GM12874 (cell line): ENCODE measurements at regions not wholly inside any gene's neighbourhood (a gene's known extent, or its start where the extent isn't known, plus 50 kb on each side); places are given as distances from the start of the nearest gene placed in this dataset.

Experiments
- TF ChIP-seq, protein P1 (sequence below): IDR thresholded peaks from 2 replicates; pipeline ENCODE4 v1.5.1; 2011; ENCODE audit warnings: low read depth, mild to moderate bottlenecking, control low read depth, low read length, moderate library complexity; ENCODE audit not compliant: insufficient read depth

DNA sequence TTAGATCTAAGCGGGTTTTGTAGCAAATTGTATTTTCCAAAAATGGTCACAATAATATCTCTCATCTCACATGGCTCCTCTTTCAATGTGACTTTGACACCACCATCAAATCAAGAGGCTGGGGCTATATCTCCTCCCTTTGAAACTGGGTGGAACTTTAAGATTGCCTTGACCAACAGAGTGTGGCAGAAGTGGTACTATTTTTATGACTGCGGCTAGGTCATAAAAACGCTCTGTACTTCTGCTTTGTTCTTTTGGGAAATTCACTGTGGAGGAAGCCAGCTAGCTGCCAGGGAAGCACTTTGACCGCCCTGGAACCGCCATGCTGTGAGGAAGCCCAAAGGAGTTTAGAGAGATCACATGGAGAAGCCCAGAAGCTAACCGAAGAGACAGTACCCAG, 50.7 kb upstream of the ACOT11 start:
- TF ChIP-seq, protein P1, sequence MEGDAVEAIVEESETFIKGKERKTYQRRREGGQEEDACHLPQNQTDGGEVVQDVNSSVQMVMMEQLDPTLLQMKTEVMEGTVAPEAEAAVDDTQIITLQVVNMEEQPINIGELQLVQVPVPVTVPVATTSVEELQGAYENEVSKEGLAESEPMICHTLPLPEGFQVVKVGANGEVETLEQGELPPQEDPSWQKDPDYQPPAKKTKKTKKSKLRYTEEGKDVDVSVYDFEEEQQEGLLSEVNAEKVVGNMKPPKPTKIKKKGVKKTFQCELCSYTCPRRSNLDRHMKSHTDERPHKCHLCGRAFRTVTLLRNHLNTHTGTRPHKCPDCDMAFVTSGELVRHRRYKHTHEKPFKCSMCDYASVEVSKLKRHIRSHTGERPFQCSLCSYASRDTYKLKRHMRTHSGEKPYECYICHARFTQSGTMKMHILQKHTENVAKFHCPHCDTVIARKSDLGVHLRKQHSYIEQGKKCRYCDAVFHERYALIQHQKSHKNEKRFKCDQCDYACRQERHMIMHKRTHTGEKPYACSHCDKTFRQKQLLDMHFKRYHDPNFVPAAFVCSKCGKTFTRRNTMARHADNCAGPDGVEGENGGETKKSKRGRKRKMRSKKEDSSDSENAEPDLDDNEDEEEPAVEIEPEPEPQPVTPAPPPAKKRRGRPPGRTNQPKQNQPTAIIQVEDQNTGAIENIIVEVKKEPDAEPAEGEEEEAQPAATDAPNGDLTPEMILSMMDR, result no peak

DNA sequence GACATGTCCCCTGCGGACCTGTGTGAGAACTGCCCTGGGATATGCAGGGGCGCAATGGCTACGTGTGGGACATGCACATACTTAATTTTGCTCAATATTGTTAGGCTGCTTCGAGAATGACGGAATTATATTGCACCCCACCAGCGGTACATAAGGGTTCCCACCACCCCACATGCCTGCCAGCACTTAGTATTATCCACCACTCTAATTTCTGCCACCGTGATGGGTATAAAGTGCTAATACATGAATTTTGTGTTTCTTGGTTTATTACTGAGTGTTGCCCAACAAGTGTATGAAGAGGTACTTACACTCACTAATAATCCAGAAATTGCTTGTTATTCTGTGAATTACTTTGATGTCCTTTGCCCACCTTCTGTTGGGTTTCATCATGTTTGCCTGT, 52.1 kb upstream of the ACOT11 start:
- TF ChIP-seq, protein P1, result no peak

DNA sequence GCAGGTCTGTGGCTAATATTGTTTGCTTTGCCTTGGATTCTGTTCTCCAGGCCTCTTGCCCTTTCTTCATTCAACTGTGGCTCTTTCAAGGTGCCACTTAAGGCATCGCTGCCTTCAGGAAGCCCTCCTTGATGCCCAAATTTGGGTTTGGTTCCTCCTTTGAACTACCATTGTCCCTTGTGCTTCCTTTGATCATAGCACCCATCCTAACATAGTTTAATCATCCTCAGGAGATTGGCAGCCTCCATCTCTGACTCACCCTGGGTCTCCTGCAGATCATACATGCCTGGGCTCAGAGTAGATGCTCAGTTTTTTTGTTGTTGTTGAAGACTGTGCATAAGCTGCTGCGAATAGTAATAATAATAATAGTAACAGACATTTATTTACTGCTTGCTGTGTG, 54.4 kb upstream of the ACOT11 start:
- TF ChIP-seq, protein P1, result no peak

DNA sequence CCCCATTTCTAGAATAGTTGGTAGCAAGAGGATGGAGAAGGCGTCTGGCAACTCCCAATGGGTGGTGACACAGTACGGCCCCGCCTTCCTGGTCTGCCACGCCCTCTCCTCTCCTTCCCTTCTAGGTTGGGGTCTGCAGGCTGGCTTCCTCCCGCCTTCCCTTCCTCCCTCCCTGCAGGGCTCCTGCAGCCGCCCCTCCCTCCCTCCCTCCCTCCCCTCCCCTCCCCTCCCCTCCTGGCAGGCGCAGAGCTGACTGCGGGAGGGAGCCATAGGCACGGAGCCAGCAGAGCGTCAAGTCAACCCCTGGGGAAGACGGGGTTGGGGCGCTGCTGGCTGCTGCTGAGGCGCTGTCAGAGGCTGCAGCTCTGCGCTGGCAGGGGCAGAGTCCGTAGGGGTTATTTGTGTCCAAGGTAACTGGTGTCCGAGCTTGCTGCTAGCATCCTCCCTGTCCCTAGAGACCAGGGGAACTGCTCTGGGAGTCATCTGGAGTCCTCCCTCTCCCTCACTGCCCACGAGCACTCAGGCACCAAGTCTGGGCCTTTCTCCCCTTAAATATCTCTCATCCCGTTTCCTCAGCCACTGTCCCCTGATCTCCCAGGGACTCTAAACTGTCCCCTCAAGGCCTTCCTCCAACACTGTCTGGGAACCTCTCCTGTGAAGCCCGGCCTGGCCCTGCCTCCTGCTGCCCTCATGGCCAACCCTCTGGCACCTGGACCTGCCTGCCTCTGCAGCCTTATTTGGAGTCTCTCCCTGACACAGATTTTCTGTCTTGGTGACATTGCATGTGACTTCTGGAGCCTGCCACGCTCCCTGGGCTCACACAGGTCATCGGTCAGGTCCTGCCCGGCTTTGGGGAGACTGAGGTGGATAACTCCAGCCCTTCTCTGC, 57.4 kb upstream of the ACOT11 start:
- TF ChIP-seq, protein P1, result no peak

DNA sequence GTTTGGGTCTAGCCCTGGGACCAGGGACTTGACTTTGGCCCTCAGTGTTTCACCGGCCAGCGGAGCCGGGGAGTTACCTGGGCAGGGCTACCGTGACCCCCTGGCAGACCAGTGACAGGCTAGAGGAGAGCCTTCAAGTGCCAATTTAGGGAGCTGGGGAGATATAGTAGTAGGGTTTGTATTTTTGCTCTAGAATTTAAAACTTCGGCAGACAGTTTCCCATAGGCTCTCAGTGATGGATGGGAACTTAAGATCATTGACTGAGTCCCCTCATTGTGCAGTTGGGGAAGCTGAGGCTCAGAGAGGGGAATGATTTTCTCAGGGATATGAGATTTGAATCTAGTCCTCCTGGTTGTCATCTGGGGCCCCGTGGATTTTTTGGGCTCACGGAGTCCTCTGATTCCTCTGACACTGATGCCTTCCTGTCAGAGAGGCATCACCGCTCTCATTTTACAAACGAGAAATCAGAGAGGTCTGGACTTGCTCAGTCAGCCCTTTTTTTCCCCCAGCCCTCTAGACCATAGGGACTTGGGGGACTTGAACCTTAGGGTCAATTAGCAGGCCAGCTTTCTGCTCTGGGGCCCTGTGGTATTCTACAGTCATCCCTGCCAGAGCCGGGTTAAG, 58.3 kb upstream of the ACOT11 start:
- TF ChIP-seq, protein P1, result no peak

DNA sequence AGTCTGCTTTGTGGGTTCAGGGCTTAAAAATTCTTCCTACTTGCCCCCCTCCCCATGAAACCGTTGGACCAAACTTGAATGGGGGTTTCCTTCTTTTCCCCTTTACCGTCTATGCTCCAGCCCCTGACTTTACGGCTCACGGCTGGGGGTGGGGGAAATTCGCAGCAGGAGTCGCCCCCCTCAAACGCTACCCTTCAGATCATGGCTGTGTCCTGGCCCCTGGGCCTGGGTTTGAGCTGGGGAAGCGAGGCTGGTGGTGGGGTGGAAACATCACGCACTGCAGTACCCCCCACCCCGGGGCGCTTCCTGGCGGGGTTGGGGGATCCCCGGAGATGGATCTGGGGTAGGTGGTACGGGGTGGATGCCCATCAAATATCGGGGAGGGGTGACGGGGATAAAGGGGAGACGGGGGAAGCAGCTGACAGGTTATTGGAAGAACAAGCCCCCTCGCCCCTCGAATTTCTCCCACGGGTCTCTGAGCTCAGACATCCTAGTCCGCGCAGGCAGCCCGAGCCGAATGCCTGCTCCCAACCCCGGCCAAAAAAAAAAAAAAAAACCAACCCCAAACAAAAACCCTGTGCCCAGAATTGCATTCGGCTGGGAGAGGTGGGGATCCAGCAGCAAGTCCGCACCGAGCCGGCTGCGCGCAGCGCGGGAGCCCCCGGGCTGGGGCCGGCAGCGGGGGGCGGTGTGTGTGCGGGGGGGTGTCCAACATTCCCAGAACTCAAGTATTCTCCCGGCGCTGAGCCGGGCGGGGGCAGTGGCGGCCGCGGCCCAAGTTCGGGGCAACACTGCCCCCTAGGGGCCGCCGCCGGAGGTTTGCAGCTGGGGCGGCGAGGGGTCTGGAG, 59.0 kb upstream of the ACOT11 start:
- TF ChIP-seq, protein P1, result peak; percentile 86
